SK-N-SH (cell line): ENCODE measurements at regions not wholly inside any gene's neighbourhood (a gene's known extent, or its start where the extent isn't known, plus 50 kb on each side); places are given as distances from the start of the nearest gene placed in this dataset.

Experiments
- CTCF ChIA-PET: fragments of 300-600, 350-600 bp; formaldehyde crosslinking; extraction: SDS; loops from one replicate; lab custom pipeline; 2021; lab: Yijun Ruan, JAX
- POLR2A ChIA-PET: fragments of 350-600 bp; sonication (Branson Sonifier 250); formaldehyde crosslinking; extraction: SDS; loops from one replicate; lab custom pipeline; 2020; ENCODE audit warnings: antibody characterized with exemption, inconsistent platforms; lab: Yijun Ruan, JAX
- DNase-seq: peaks from one replicate; pipeline ENCODE4 v3.0.0; 2012
- H2AFZ ChIP-seq: fragments of 200-600 bp; sonication (generic); 2 replicates; pipeline ENCODE4 v1.8.1; 2016; ENCODE audit warnings: antibody characterized with exemption, mild to moderate bottlenecking, low read depth
- H3F3A ChIP-seq: fragments of 200-600 bp; sonication (generic); replicated peaks from 2 replicates; pipeline ENCODE3; 2016; ENCODE audit warnings: antibody characterized with exemption, mild to moderate bottlenecking; ENCODE audit not compliant: insufficient read depth
- H3K27ac ChIP-seq, 2 experiments: fragments of 200-500 bp in 1 of 2; fragments of 200-600 bp in 1 of 2; sonication (Bioruptor generic) in 1 of 2; sonication (generic), shearing (Covaris generic) in 1 of 2; 2 replicates each; pipeline versions ENCODE4 v1.5.1 to v1.6.1; 2014 to 2016; ENCODE audit warnings: low read depth in 2 of 2, inconsistent platforms in 1 of 2, low read length in 1 of 2, mild to moderate bottlenecking in 1 of 2, mixed read lengths in 1 of 2
- H3K27me3 ChIP-seq: fragments of 200-600 bp; sonication (generic), shearing (Covaris generic); 2 replicates; pipeline ENCODE4 v1.6.1; 2016; ENCODE audit warnings: mixed run types; ENCODE audit not compliant: insufficient read depth
- H3K36me3 ChIP-seq, 2 experiments: fragments of 200-500 bp in 1 of 2; fragments of 200-600 bp in 1 of 2; sonication (Bioruptor generic) in 1 of 2; sonication (generic) in 1 of 2; replicated peaks in 1 of 2; 2 replicates each; pipeline versions ENCODE3 to v1.5.1; 2014 to 2016; ENCODE audit warnings: low read length in 1 of 2, mild to moderate bottlenecking in 1 of 2; ENCODE audit not compliant: insufficient read depth in 2 of 2, control insufficient read depth in 1 of 2
- H3K4me1 ChIP-seq, 2 experiments: fragments of 200-500 bp in 1 of 2; fragments of 200-600 bp in 1 of 2; sonication (Bioruptor generic) in 1 of 2; sonication (generic), shearing (Covaris generic) in 1 of 2; 2 replicates each; pipeline versions ENCODE4 v1.5.1 to v1.6.1; 2014 to 2016; ENCODE audit warnings: low read depth in 1 of 2, low read length in 1 of 2, mixed run types in 1 of 2; ENCODE audit not compliant: insufficient read depth in 2 of 2, control insufficient read depth in 1 of 2
- H3K4me2 ChIP-seq: fragments of 200-600 bp; sonication (generic), shearing (Covaris generic); 2 replicates; pipeline ENCODE4 v1.6.1; 2017; ENCODE audit warnings: mixed run types
- H3K4me3 ChIP-seq, 2 experiments: fragments of 200-500 bp in 1 of 2; fragments of 200-600 bp in 1 of 2; sonication (Bioruptor generic) in 1 of 2; sonication (generic), shearing (Covaris generic) in 1 of 2; 2 replicates each; pipeline versions ENCODE4 v1.5.1 to v1.8.1; 2014 to 2016; ENCODE audit warnings: low read depth in 2 of 2, inconsistent platforms in 1 of 2, low read length in 1 of 2, mild to moderate bottlenecking in 1 of 2, mixed read lengths in 1 of 2, moderate library complexity in 1 of 2
- H3K79me2 ChIP-seq: fragments of 200-600 bp; sonication (generic); 2 replicates; pipeline ENCODE4 v1.8.1; 2017; ENCODE audit warnings: mild to moderate bottlenecking; ENCODE audit not compliant: insufficient read depth
- H3K9ac ChIP-seq: fragments of 200-600 bp; sonication (generic); 2 replicates; pipeline ENCODE4 v1.6.1; 2017; ENCODE audit warnings: mixed run types
- H3K9me2 ChIP-seq: fragments of 200-600 bp; sonication (generic); 2 replicates; pipeline ENCODE4 v1.6.1; 2017; ENCODE audit warnings: mixed run types
- H3K9me3 ChIP-seq: fragments of 200-600 bp; sonication (generic); 2 replicates; pipeline ENCODE4 v1.6.1; 2017; ENCODE audit warnings: mixed run types, mild to moderate bottlenecking, moderate library complexity
- H4K20me1 ChIP-seq: fragments of 200-600 bp; sonication (generic); 2 replicates; pipeline ENCODE4 v1.6.1; 2017; ENCODE audit warnings: mild to moderate bottlenecking, mixed run types; ENCODE audit not compliant: insufficient read depth
- CTCF ChIP-seq: fragments of 200-600 bp; sonication (generic); IDR thresholded peaks from 2 replicates; pipeline ENCODE4 v1.6.1; 2017; ENCODE audit warnings: antibody characterized with exemption, mild to moderate bottlenecking, moderate library complexity
- FOXJ3 ChIP-seq: sonication (generic); formaldehyde crosslinking; IDR thresholded peaks from 2 replicates; pipeline ENCODE4 v1.5.1; 2020; ENCODE audit warnings: mild to moderate bottlenecking, missing genetic modification reagents
- GABPA ChIP-seq: IDR thresholded peaks from 2 replicates; pipeline ENCODE4 v1.4.0; 2012; ENCODE audit warnings: low read depth, mild to moderate bottlenecking
- IRF3 ChIP-seq: fragments of 150-350 bp; IDR thresholded peaks from 2 replicates; pipeline ENCODE4 v1.6.1; 2016; ENCODE audit warnings: mild to moderate bottlenecking, low read depth, low read length
- NFIC ChIP-seq: IDR thresholded peaks from 2 replicates; pipeline ENCODE4 v1.4.0; 2012; ENCODE audit warnings: borderline replicate concordance
- POLR2AphosphoS5 ChIP-seq: IDR thresholded peaks from 2 replicates; pipeline ENCODE4 v1.6.1; 2012; ENCODE audit warnings: low read depth, low read length
- RAD21 ChIP-seq: IDR thresholded peaks from 2 replicates; pipeline ENCODE4 v1.6.1; 2012; ENCODE audit warnings: mild to moderate bottlenecking, low read length
- RCOR1 ChIP-seq: fragments of 150-350 bp; IDR thresholded peaks from 2 replicates; pipeline ENCODE4 v1.6.1; 2017; ENCODE audit warnings: antibody characterized with exemption, low read length
- REST ChIP-seq: IDR thresholded peaks from 2 replicates; pipeline ENCODE4 v1.6.1; 2012; ENCODE audit warnings: mild to moderate bottlenecking, low read depth, low read length, moderate library complexity
- RXRA ChIP-seq: IDR thresholded peaks from 2 replicates; pipeline ENCODE4 v1.4.0; 2012; ENCODE audit warnings: low read depth, mild to moderate bottlenecking, borderline replicate concordance
- SIN3A ChIP-seq: IDR thresholded peaks from 2 replicates; pipeline ENCODE4 v1.6.1; 2012; ENCODE audit warnings: low read depth, mild to moderate bottlenecking, low read length, moderate library complexity, borderline replicate concordance
- USF2 ChIP-seq: fragments of 150-350 bp; IDR thresholded peaks from 2 replicates; pipeline ENCODE4 v1.6.1; 2017; ENCODE audit warnings: antibody characterized with exemption, low read length, low read depth, borderline replicate concordance
- WGBS: methylation state at CpG from one replicate; pipeline ENCODE4 v1.1.6; 2017; ENCODE audit warnings: low lambda C conversion rate; 5-methylcytosine and 5-hydroxymethylcytosine counted together

GRCh38 chr10:42513921-42514320, 124.4 kb downstream of the ZNF33B start:
- 92% methylated on average over 3 of the region's 3 CpGs for WGBS
- Histone ChIP-seq H3K9me3 (peaks cover 12% of the 10 kb centered on the region; the same call in 1 of the 2 replicates), H3F3A (no peaks in the 10 kb centered on the region), H3K4me1 (no peaks in the 10 kb centered on the region), H3K27me3 (no peaks in the 10 kb centered on the region), H3K27ac (no peak overlapping the region), H3K79me2 (no peaks in the 10 kb centered on the region), H3K36me3 (no peaks in the 10 kb centered on the region), H4K20me1 (no peaks in the 10 kb centered on the region), H3K9me2 (no peaks in the 10 kb centered on the region), H3K4me2 (no peak overlapping the region), H2AFZ (no peak overlapping the region), H3K9ac (no peak overlapping the region), H3K4me3 (no peak overlapping the region)
- ChIA-PET CTCF (no interaction called here), POLR2A (no interaction called here)
- no peak for DNase-seq
- TF ChIP-seq USF2 (no peak), FOXJ3 (CRISPR knock-in tag) (no peak), GABPA (no peak), NFIC (no peak), POLR2AphosphoS5 (no peak), REST (no peak), RAD21 (no peak), RCOR1 (no peak), IRF3 (no peak), CTCF (no peak), RXRA (no peak), SIN3A (no peak)
